HepG2 (cell line): ENCODE measurements at regions not wholly inside any gene's neighbourhood (a gene's known extent, or its start where the extent isn't known, plus 50 kb on each side); places are given as distances from the start of the nearest gene placed in this dataset.

Source experiments
- ATAC-seq: fragments of 200-7000 bp; cut with Tn5 transposase; 3 replicates; pipeline ENCODE4 v1.9.1; 2020; ENCODE audit warnings: mild to moderate bottlenecking, moderate library complexity
- BruUV-seq: library from RNA; stranded (reverse); fragments of 400-500 nt; replicated peaks from 2 replicates; lab custom pipeline; 2021; lab: Mats Ljungman, UMichigan
- CTCF ChIA-PET: fragments of 300-600 bp; formaldehyde crosslinking; extraction: SDS; loops from one replicate; lab custom pipeline; 2021; ENCODE audit warnings: low total read pairs, inconsistent platforms, low intra/inter-chr PET ratio; lab: Yijun Ruan, JAX
- POLR2A ChIA-PET: fragments of 350-600 bp; sonication (Branson Sonifier 250); formaldehyde crosslinking; loops from one replicate; lab custom pipeline; 2020; ENCODE audit warnings: antibody characterized with exemption, inconsistent platforms; lab: Yijun Ruan, JAX
- DNase-seq: peaks from one replicate; pipeline ENCODE4 v3.0.0-alpha.2; 2015; ENCODE audit warnings: low spot score
- FAIRE-seq: peaks from 3 replicates; lab custom pipeline; 2011; peaks lifted over from hg19 to GRCh38; lab: Jason Lieb, UNC
- H2AFZ ChIP-seq: one replicate; pipeline ENCODE4 v1.6.1; 2011; ENCODE audit warnings: low read length, inconsistent platforms
- H3K27ac ChIP-seq: fragments of 300-600 bp; 3 replicates; pipeline ENCODE4 v1.8.0; 2011; ENCODE audit warnings: mixed run types, mild to moderate bottlenecking, mixed read lengths, low read length, inconsistent platforms; ENCODE audit not compliant: insufficient read depth; ENCODE audit errors: extremely low read length
- H3K27me3 ChIP-seq, 2 experiments: fragments of 200-600 bp in 1 of 2; 2 replicates in 1 of 2; 3 replicates in 1 of 2; pipeline versions ENCODE4 v1.6.0 to v1.8.0; 2011; ENCODE audit warnings: low read length in 2 of 2, mild to moderate bottlenecking in 2 of 2, moderate library complexity in 2 of 2, inconsistent platforms in 1 of 2; ENCODE audit not compliant: insufficient read depth in 2 of 2, control insufficient read depth in 1 of 2
- H3K36me3 ChIP-seq, 2 experiments: fragments of 200-600 bp in 1 of 2; replicated peaks in 1 of 2; 2 replicates in 1 of 2; 3 replicates in 1 of 2; pipeline versions ENCODE4 v1.5.1 to v1.8.0; 2011; ENCODE audit warnings: low read length in 2 of 2, inconsistent platforms in 1 of 2; ENCODE audit not compliant: insufficient read depth in 2 of 2, control insufficient read depth in 1 of 2
- H3K4me1 ChIP-seq: 2 replicates; pipeline ENCODE4 v1.5.1; 2012; ENCODE audit warnings: low read length, inconsistent platforms; ENCODE audit not compliant: insufficient read depth
- H3K4me2 ChIP-seq: 2 replicates; pipeline ENCODE4 v1.6.0; 2011; ENCODE audit warnings: low read depth, low read length, inconsistent platforms
- H3K4me3 ChIP-seq, 3 experiments: fragments of 200-600 bp in 1 of 3; sonication (generic), shearing (Covaris generic) in 1 of 3; replicated peaks in 1 of 3; 2 replicates each; pipeline ENCODE4 v1.5.1; 2011 to 2016; ENCODE audit warnings: low read length in 3 of 3, inconsistent platforms in 2 of 3, low read depth in 2 of 3, mild to moderate bottlenecking in 2 of 3, control low read depth in 1 of 3, mixed read lengths in 1 of 3; ENCODE audit not compliant: insufficient read depth in 1 of 3
- H3K79me2 ChIP-seq: one replicate; pipeline ENCODE4 v1.6.1; 2011; ENCODE audit warnings: low read length, inconsistent platforms; ENCODE audit not compliant: insufficient read depth
- H3K9ac ChIP-seq: 2 replicates; pipeline ENCODE4 v1.6.0; 2011; ENCODE audit warnings: mild to moderate bottlenecking, low read depth, low read length, inconsistent platforms; ENCODE audit not compliant: insufficient read depth
- H3K9me3 ChIP-seq: 2 replicates; pipeline ENCODE4 v1.5.1; 2012; ENCODE audit warnings: mild to moderate bottlenecking, low read length
- H4K20me1 ChIP-seq: 2 replicates; pipeline ENCODE4 v1.6.0; 2011; ENCODE audit warnings: inconsistent platforms, mild to moderate bottlenecking, low read length, moderate library complexity; ENCODE audit not compliant: insufficient read depth
- BCL3 ChIP-seq: sonication (generic); formaldehyde crosslinking; IDR thresholded peaks from 2 replicates; pipeline ENCODE4 v1.5.1; 2020; ENCODE audit warnings: mild to moderate bottlenecking, missing genetic modification reagents, moderate library complexity
- CC2D1A ChIP-seq: sonication (generic); formaldehyde crosslinking; IDR thresholded peaks from 2 replicates; pipeline ENCODE4 v1.8.1; 2023; ENCODE audit warnings: mild to moderate bottlenecking, missing genetic modification reagents
- MBD4 ChIP-seq: IDR thresholded peaks from 2 replicates; pipeline ENCODE4 v1.6.1; 2012; ENCODE audit warnings: low read length, inconsistent platforms, borderline replicate concordance
- MZF1 ChIP-seq: sonication (generic); formaldehyde crosslinking; IDR thresholded peaks from 2 replicates; pipeline ENCODE4 v1.8.1; 2023; ENCODE audit warnings: mild to moderate bottlenecking, missing genetic modification reagents, borderline replicate concordance
- NR2C2 ChIP-seq: sonication (generic); formaldehyde crosslinking; IDR thresholded peaks from 2 replicates; pipeline ENCODE4 v1.4.0; 2020; ENCODE audit warnings: missing genetic modification reagents, mild to moderate bottlenecking, moderate library complexity, borderline replicate concordance
- RBFOX2 ChIP-seq: fragments of 200-400 bp; formaldehyde crosslinking; IDR thresholded peaks from 2 replicates; pipeline ENCODE4 v1.6.1; 2017; ENCODE audit warnings: low read depth, mild to moderate bottlenecking, low read length
- SETDB1 ChIP-seq: sonication (generic); formaldehyde crosslinking; IDR thresholded peaks from 2 replicates; pipeline ENCODE4 v1.5.1; 2020; ENCODE audit warnings: missing genetic modification reagents, mild to moderate bottlenecking, borderline replicate concordance
- TRIM24 ChIP-seq: sonication (generic); formaldehyde crosslinking; IDR thresholded peaks from 2 replicates; pipeline ENCODE4 v1.8.0; 2022; ENCODE audit warnings: mild to moderate bottlenecking, missing genetic modification reagents
- XBP1 ChIP-seq: sonication (generic); formaldehyde crosslinking; IDR thresholded peaks from 2 replicates; pipeline ENCODE4 v1.5.0; 2020; ENCODE audit warnings: missing genetic modification reagents
- ZKSCAN5 ChIP-seq: sonication (generic); formaldehyde crosslinking; IDR thresholded peaks from 2 replicates; pipeline ENCODE4 v1.5.1; 2020; ENCODE audit warnings: mild to moderate bottlenecking, missing genetic modification reagents
- ZNF10 ChIP-seq: sonication (generic); formaldehyde crosslinking; IDR thresholded peaks from 2 replicates; pipeline ENCODE4 v1.4.0; 2020; ENCODE audit warnings: mild to moderate bottlenecking, low read depth, missing genetic modification reagents, borderline replicate concordance
- WGBS: methylation state at CpG from one replicate; pipeline ENCODE4 v1.1.6; 2017; ENCODE audit warnings: low lambda C conversion rate; 5-methylcytosine and 5-hydroxymethylcytosine counted together
- in situ Hi-C: cut with HindIII; loops from 2 replicates; pipeline ENCODE4 v1.10.0; 2017; ENCODE audit warnings: low pct_unique_long_range_greater_than_20kb; ENCODE audit not compliant: extremely low pct_ligation_motif_present
- intact Hi-C: fragments of 100-400 bp; cut with micrococcal nuclease; formaldehyde crosslinking; loops from one replicate; pipeline ENCODE4 v1.10.0; 2022; ENCODE audit not compliant: unreplicated experiment

GRCh38 chr13:29710511-29710910, 115.0 kb upstream of the SLC7A1 start:
- no peak overlapping the region for H3K4me2 ChIP-seq
- ChIA-PET POLR2A (no interaction called here), CTCF (interaction anchor here (0.9 kb wide), 1 partner anchor 240 kb away, joined by 3 read pairs; no protein-coding TSS in a partner anchor)
- no peaks in the 10 kb centered on the region for H3K36me3 ChIP-seq
- WGBS, result 5% methylated on average over 1 of the region's 1 CpG
- no peak overlapping the region for H2AFZ ChIP-seq
- BruUV-seq, result no TSS peak
- H3K4me3 ChIP-seq, result no peak overlapping the region
- DNase-seq (no peak), FAIRE-seq (no peak), ATAC-seq (no peak)
- TF ChIP-seq TRIM24 (CRISPR knock-in tag) (no peak), MZF1 (CRISPR knock-in tag) (no peak), ZKSCAN5 (no peak), NR2C2 (CRISPR knock-in tag) (no peak), CC2D1A (CRISPR knock-in tag) (no peak), ZNF10 (CRISPR knock-in tag) (no peak), RBFOX2 (no peak), MBD4 (no peak), BCL3 (CRISPR knock-in tag) (no peak), XBP1 (no peak), SETDB1 (no peak)
- no peaks in the 10 kb centered on the region for H3K4me1 ChIP-seq
- no peaks in the 10 kb centered on the region for H4K20me1 ChIP-seq
- peaks cover 0 to 3% of the 10 kb centered on the region in 2 experiments; a peak in 1 of 5 replicates for H3K27me3 ChIP-seq
- H3K9me3 ChIP-seq, result peaks cover 5% of the 10 kb centered on the region; the same call in 1 of the 2 replicates
- no peaks in the 10 kb centered on the region for H3K79me2 ChIP-seq
- H3K9ac ChIP-seq, result no peak overlapping the region
- no peak overlapping the region for H3K27ac ChIP-seq
- intact Hi-C loops (loop anchor here (5.0 kb wide), 1 partner anchor 402 kb away; no protein-coding TSS in a partner anchor), in situ Hi-C loops (loop anchor here (25.0 kb wide), 1 partner anchor 898 kb away; the partner anchor contains the start of gene MTUS2)
